ENCODE measurements at regions not wholly inside any gene's neighbourhood (a gene's known extent, or its start where the extent isn't known, plus 50 kb on each side); places are given as distances from the start of the nearest gene placed in this dataset.

GRCh38 chr10:62627983-62628382 lies 176.5 kb upstream of the ADO start:
- no peaks in the 10 kb centered on the region for H3K36me3 Mint-ChIP-seq (ENCODE audit: low read depth)
- H3K9me3 Mint-ChIP-seq, result peaks cover 4% of the 10 kb centered on the region
- no peaks in the 10 kb centered on the region for H3K27me3 Mint-ChIP-seq
- no peak overlapping the region for H3K4me3 Mint-ChIP-seq
- H3K4me1 Mint-ChIP-seq (ENCODE audit: low read depth), result peaks cover 26% of the 10 kb centered on the region
- H3K27ac Mint-ChIP-seq, result no peak overlapping the region
- DNase-seq, result no peak

GRCh38 chr10:62631241-62631640 lies 173.3 kb upstream of the ADO start:
- peaks cover 4% of the 10 kb centered on the region for H3K9me3 Mint-ChIP-seq
- H3K27me3 Mint-ChIP-seq, result no peaks in the 10 kb centered on the region
- no peak overlapping the region for H3K4me3 Mint-ChIP-seq
- no peak for DNase-seq
- peaks cover 30% of the 10 kb centered on the region for H3K4me1 Mint-ChIP-seq (ENCODE audit: low read depth)
- H3K36me3 Mint-ChIP-seq (ENCODE audit: low read depth), result no peaks in the 10 kb centered on the region
- no peak overlapping the region for H3K27ac Mint-ChIP-seq

- peak overlapping the region; percentile 3 for H3K4me3 Mint-ChIP-seq
Observed at GRCh38 chr10:62632071-62632809, 172.3 kb upstream of the ADO start.

GRCh38 chr10:62633976-62634375 lies 170.5 kb upstream of the ADO start:
- Mint-ChIP-seq H3K27ac (no peak overlapping the region), H3K4me1 (ENCODE audit: low read depth) (peaks cover 21% of the 10 kb centered on the region), H3K4me3 (no peak overlapping the region), H3K36me3 (ENCODE audit: low read depth) (no peaks in the 10 kb centered on the region), H3K27me3 (no peaks in the 10 kb centered on the region), H3K9me3 (peaks cover 4% of the 10 kb centered on the region)
- no peak for DNase-seq

More at GRCh38 chr10:62632071-62632809, 172.3 kb upstream of the ADO start:
- DNase-seq, result no peak
- Mint-ChIP-seq H3K9me3 (peaks cover 4% of the 10 kb centered on the region), H3K4me1 (ENCODE audit: low read depth) (peaks cover 23% of the 10 kb centered on the region), H3K36me3 (ENCODE audit: low read depth) (no peaks in the 10 kb centered on the region), H3K27me3 (no peaks in the 10 kb centered on the region), H3K27ac (peak overlapping the region; percentile 63)

- no peaks in the 10 kb centered on the region for H3K27me3 Mint-ChIP-seq
- H3K4me3 Mint-ChIP-seq, result no peak overlapping the region
- H3K4me1 Mint-ChIP-seq (ENCODE audit: low read depth), result peaks cover 21% of the 10 kb centered on the region
- DNase-seq, result no peak
- no peak overlapping the region for H3K27ac Mint-ChIP-seq
- no peaks in the 10 kb centered on the region for H3K36me3 Mint-ChIP-seq (ENCODE audit: low read depth)
- peaks cover 4% of the 10 kb centered on the region for H3K9me3 Mint-ChIP-seq
Observed at GRCh38 chr10:62634576-62634975, 169.9 kb upstream of the ADO start.

- peaks cover 22% of the 10 kb centered on the region for H3K4me1 Mint-ChIP-seq (ENCODE audit: low read depth)
- H3K36me3 Mint-ChIP-seq (ENCODE audit: low read depth), result no peaks in the 10 kb centered on the region
- no peak overlapping the region for H3K4me3 Mint-ChIP-seq
- H3K9me3 Mint-ChIP-seq, result peaks cover 4% of the 10 kb centered on the region
- peak overlapping the region; percentile 35 for H3K27ac Mint-ChIP-seq
- H3K27me3 Mint-ChIP-seq, result no peaks in the 10 kb centered on the region
- no peak for DNase-seq
Observed at GRCh38 chr10:62635127-62635526, 169.4 kb upstream of the ADO start.

GRCh38 chr10:62636825-62637248 lies 167.7 kb upstream of the ADO start:
- peaks cover 21% of the 10 kb centered on the region for H3K4me1 Mint-ChIP-seq (ENCODE audit: low read depth)
- H3K9me3 Mint-ChIP-seq, result no peaks in the 10 kb centered on the region

GRCh38 chr10:62637249-62638061 lies 167.1 kb upstream of the ADO start:
- DNase-seq, result peak; percentile 76
- Mint-ChIP-seq H3K36me3 (ENCODE audit: low read depth) (no peaks in the 10 kb centered on the region), H3K27ac (no peak overlapping the region), H3K27me3 (no peaks in the 10 kb centered on the region), H3K4me3 (no peak overlapping the region), H3K4me1 (ENCODE audit: low read depth) (peaks cover 14% of the 10 kb centered on the region), H3K9me3 (no peaks in the 10 kb centered on the region)

More at GRCh38 chr10:62636825-62637248, 167.7 kb upstream of the ADO start:
- Mint-ChIP-seq H3K36me3 (ENCODE audit: low read depth) (no peaks in the 10 kb centered on the region), H3K27me3 (no peaks in the 10 kb centered on the region), H3K27ac (no peak overlapping the region), H3K4me3 (no peak overlapping the region)
- DNase-seq, result no peak

GRCh38 chr10:62638062-62638477 lies 166.4 kb upstream of the ADO start:
- H3K27me3 Mint-ChIP-seq, result no peaks in the 10 kb centered on the region
- H3K9me3 Mint-ChIP-seq, result no peaks in the 10 kb centered on the region
- H3K27ac Mint-ChIP-seq, result no peak overlapping the region
- H3K4me1 Mint-ChIP-seq (ENCODE audit: low read depth), result peaks cover 14% of the 10 kb centered on the region
- no peak for DNase-seq
- H3K4me3 Mint-ChIP-seq, result no peak overlapping the region
- H3K36me3 Mint-ChIP-seq (ENCODE audit: low read depth), result no peaks in the 10 kb centered on the region

- no peak overlapping the region for H3K4me3 Mint-ChIP-seq
- H3K36me3 Mint-ChIP-seq (ENCODE audit: low read depth), result no peaks in the 10 kb centered on the region
- no peak for DNase-seq
- H3K27me3 Mint-ChIP-seq, result no peaks in the 10 kb centered on the region
- H3K9me3 Mint-ChIP-seq, result no peaks in the 10 kb centered on the region
- peaks cover 22% of the 10 kb centered on the region for H3K4me1 Mint-ChIP-seq (ENCODE audit: low read depth)
- H3K27ac Mint-ChIP-seq, result no peak overlapping the region
Observed at GRCh38 chr10:62639144-62639543, 165.4 kb upstream of the ADO start.

GRCh38 chr10:62640411-62640810 lies 164.1 kb upstream of the ADO start:
- H3K27me3 Mint-ChIP-seq, result no peaks in the 10 kb centered on the region
- no peaks in the 10 kb centered on the region for H3K36me3 Mint-ChIP-seq (ENCODE audit: low read depth)
- H3K4me3 Mint-ChIP-seq, result no peak overlapping the region
- DNase-seq, result no peak
- H3K9me3 Mint-ChIP-seq, result no peaks in the 10 kb centered on the region
- H3K27ac Mint-ChIP-seq, result no peak overlapping the region
- peaks cover 26% of the 10 kb centered on the region for H3K4me1 Mint-ChIP-seq (ENCODE audit: low read depth)

- no peak for DNase-seq
- H3K27me3 Mint-ChIP-seq, result no peaks in the 10 kb centered on the region
- H3K4me1 Mint-ChIP-seq (ENCODE audit: low read depth), result peaks cover 49% of the 10 kb centered on the region
- H3K36me3 Mint-ChIP-seq (ENCODE audit: low read depth), result no peaks in the 10 kb centered on the region
- no peak overlapping the region for H3K4me3 Mint-ChIP-seq
- no peaks in the 10 kb centered on the region for H3K9me3 Mint-ChIP-seq
- H3K27ac Mint-ChIP-seq, result peak overlapping the region; percentile 85
Observed at GRCh38 chr10:62643606-62644587, 160.6 kb upstream of the ADO start.

- Mint-ChIP-seq H3K4me3 (no peak overlapping the region), H3K36me3 (ENCODE audit: low read depth) (no peaks in the 10 kb centered on the region), H3K4me1 (ENCODE audit: low read depth) (peaks cover 49% of the 10 kb centered on the region), H3K27ac (no peak overlapping the region), H3K9me3 (no peaks in the 10 kb centered on the region), H3K27me3 (no peaks in the 10 kb centered on the region)
- DNase-seq, result no peak
Observed at GRCh38 chr10:62647375-62648092, 157.0 kb upstream of the ADO start.

- peaks cover 47% of the 10 kb centered on the region for H3K4me1 Mint-ChIP-seq (ENCODE audit: low read depth)
- H3K27ac Mint-ChIP-seq, result no peak overlapping the region
- no peak overlapping the region for H3K4me3 Mint-ChIP-seq
- no peak for DNase-seq
- H3K27me3 Mint-ChIP-seq, result no peaks in the 10 kb centered on the region
- H3K36me3 Mint-ChIP-seq (ENCODE audit: low read depth), result no peaks in the 10 kb centered on the region
- no peaks in the 10 kb centered on the region for H3K9me3 Mint-ChIP-seq
Observed at GRCh38 chr10:62648921-62649320, 155.6 kb upstream of the ADO start.

Data from activated T-cell treated with anti-CD3 and anti-CD28 coated beads, Interleukin-2, amount 50 U/mL, for 24 hours (primary cell).